ENCODE measurements at regions not wholly inside any gene's neighbourhood (a gene's known extent, or its start where the extent isn't known, plus 50 kb on each side); places are given as distances from the start of the nearest gene placed in this dataset.

DNA sequence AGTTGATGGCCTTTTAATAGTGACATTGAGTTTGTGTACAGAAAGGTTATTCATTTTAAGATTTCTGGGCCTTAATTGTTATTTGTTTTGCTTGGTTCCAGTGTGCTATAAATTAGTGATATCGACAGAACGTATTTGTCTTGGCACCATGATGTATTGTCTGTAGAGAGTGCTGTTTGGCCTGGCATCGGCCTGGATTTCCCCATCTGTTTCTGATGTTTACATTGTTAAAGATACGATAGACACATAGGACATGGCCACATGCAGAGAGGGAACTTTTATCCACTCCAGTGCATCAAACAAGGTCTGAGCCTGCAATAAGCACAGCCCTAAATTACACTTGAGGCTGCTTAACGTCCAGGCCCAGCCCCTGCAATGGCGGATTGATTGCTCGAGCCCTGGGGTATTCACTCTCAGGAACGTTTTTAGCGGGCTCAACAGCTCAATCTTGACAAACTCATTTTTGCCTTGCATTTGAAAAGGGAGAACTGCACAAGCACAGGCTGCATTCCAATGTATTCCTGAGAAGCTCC lies 144.7 kb downstream of the SLC4A3 start:
- no peak for DNase-seq

DNA sequence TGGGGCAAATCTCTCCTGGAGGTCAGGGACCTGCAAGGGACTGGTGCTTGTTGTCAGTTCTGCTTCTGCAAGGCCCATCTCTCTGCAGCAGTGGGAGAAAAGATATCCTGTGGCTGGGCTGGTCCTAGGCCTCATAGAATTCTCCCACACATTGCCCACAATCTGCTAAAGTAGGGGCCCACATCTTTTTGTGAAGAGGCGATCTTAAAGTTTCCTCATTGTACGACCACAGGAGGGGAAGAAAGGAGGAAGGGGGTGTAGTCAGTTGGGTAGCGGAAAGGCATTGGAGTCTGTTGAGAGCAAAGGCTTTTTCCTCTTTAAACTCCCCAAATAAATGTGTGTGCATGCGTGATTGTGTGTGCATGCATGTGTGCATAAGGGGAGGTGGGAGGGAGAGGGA lies 145.3 kb downstream of the SLC4A3 start:
- DNase-seq: no peak

DNA sequence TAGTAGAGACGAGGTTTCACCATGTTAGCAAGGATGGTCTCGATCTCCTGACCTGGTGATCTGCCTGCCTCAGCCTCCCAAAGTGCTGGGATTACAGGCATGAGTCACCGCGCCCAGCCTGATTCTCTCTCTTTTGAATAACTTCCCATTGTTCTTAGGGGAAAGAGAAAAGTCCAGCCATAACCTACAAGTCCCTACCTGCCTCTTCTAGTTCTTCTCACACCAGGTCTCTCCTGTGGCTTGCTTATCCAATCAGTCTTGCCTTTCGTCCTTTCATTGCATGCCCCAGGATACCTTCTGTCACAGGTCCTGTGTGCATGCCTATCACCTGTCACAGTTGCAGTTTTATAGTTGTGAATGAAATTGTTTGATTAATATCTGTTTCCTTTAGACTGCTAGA lies 148.1 kb downstream of the SLC4A3 start:
- no peak for DNase-seq

DNA sequence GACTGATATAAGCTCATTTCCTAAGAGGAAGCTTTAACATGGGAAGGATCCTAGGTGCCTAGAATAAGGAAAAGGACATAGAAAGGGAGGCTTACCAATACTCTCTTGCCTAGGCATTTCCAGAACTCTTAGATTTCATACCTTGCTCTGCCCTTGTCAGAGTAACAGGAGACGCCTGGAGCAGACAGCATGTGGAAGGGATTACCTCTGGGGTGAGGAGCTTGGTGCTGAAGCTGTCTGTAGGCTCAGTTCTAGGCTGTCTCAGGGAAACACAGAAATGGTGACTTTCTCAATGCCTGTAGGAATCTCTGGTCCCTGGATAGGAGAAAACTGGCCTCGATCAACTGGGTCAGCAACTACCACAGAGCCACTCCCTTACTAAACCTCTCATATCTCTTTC lies 150.0 kb downstream of the SLC4A3 start:
- DNase-seq: no peak

DNA sequence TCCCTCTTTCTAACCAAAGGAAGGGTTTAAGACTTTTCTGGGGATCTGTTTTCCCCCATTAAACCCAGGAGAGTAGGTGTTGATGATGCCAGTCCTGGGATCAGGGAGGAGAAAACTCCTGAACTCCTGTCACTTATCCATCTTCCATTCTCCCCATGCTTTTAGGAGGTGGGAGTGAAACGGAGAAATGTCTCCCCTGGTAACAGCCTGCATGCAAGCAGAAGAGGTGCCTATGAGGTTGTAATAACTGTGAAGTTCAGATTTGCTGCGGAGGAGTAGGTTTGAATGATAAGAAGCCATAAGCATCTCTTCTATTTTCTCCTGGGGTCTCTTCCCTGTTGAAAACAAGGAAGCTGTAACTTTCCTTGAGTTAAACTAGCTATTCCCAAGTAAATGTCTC lies 150.8 kb downstream of the SLC4A3 start:
- DNase-seq: no peak

DNA sequence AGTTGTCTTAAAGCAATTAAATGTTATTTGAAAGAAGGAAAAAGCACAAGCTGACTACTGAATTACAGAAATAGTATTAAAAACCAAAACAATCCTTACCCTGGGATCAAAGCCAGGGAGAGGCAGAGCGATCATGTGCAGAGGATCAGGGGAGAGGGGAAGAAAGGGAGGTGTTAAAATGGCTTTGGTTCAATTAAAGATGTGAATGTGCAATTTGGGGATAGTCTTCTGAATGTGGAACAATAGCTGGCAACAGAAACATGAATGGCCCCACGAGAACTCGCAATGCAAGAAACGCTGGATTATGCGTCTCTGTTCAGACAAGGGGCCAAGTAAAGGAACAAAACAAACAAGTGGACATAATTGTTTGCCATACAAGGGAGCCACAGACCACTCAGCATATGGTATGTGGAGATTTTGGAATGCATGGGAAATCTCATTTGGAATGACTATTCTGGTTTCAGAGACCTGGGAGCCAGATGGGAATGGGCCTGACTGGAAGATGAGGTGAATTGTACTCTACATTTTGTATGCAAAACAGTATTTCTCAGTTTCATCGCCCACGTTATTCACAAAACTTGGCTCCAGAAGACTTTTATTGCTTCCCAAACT lies 155.4 kb downstream of the SLC4A3 start:
- DNase-seq: no peak

DNA sequence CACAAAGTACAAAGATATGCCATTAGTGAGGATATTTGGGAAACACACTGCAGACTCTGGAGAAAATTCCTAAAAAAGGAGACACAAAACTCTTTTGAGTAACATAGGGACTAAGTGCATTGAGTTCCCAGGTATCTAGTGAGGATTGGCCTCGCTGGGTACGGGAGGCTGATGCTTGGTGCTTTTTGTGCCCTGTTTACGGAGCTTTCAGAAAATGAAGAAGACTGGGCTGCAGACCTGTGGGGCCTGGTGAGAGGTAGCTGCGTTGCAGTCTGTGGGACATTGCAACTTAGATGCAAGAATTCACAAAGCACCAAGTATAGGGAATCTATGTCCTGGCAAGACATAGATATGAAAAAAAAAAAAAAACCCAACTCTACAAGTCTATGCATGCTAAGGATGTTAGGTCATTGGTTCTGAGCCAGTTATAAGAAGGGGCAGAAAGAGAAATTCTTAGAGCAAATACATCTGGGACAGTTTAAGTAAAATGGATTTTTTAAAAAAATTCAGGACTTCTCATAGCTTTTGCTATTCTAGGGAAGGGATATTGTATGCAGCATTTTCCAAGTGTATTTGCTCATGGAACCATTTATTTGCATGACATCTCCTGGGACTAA lies 156.0 kb downstream of the SLC4A3 start:
- DNase-seq: no peak

DNA sequence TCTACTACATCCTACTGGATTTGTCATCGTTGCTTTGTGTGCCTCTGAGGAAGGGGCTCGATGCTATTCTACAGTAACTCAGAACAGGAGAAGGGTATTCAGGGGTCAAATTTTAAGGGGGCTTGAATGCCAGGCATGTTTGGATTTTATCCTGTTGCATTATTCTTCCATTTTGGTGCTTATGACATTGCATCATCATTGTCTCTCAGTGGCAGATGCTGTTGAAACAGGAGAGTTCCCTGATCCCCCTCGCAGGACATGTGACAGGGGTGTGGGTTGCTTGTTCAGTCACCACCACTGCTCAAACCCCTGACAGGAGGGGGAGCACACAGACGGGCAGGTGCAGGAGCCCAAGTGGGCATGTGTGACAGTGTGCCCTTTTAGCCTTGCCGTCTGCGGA lies 156.7 kb downstream of the SLC4A3 start:
- no peak for DNase-seq

DNA sequence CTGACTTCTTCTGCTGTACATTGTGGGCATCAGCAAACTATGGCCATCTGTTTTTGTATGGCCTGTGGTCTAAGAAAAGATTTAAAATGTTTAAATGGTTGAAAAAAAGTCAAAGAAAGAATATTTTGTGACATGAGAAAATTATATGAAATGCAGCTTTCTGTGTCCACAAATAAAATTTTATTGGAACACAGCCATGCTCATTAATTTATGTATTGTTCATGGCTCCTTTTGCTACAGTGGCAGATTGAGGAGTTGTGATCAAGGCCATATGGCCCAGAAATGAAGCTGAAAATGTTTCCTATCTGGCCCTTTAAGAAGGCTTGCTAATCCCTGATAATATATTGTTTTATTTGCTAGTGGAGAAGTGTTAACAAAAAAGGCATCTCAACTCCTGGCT lies 162.0 kb downstream of the SLC4A3 start:
- DNase-seq: no peak

DNA sequence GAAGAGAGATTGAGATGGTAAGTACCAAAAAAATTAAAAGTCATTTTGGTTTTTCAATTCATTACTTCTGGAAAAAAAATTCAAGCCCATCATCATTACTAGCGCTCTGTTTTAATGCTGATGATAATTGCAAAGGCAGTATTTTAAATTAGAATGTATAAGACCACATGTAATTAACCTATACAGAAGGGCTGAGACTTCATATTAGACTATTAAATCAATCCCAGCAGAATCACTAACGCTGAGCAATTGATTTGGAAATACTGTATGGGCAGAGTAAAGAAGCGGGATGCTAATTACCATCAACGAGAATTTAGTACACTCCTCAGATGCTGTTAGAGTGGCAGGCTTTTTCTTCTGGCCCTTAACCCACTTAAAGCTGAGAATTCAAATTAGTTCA lies 165.0 kb downstream of the SLC4A3 start:
- no peak for DNase-seq

DNA sequence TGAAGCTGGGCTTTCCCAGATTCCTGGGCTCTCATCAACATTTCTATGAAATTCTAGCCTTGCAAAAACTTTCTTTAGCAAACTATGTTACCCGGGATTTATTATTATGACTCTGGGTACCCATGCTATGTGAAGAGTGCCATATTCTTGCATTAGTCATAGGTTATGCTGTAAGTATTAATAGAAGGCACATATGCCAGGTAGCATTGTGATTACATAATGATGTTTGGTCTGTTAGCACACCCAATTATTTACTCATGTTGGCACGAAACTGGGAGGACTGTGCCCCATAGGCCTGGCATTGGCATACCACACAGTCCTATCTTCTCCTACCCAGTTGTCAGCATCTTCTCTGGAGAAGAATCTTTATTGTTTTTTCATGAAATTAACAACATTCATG lies 171.0 kb downstream of the SLC4A3 start:
- DNase-seq: no peak

DNA sequence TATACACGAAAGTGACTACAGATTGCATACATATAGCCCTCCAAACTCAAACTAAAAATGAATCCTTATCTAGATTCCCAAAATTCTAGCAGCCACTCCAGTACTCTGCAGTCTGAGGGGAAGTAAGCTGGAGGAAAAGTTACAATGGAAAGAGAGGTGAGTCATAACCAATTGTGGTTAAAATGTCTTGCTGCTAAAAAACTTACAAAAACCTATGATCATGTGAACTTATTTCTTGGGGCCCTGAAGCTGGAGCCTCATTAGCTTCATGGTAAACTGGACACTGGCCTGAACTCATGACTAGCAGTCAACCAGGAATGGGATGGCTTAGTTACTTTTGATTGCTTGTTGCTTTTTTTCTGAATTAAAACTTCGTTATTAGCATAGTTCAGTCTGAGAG lies 175.9 kb downstream of the SLC4A3 start:
- DNase-seq: no peak

DNA sequence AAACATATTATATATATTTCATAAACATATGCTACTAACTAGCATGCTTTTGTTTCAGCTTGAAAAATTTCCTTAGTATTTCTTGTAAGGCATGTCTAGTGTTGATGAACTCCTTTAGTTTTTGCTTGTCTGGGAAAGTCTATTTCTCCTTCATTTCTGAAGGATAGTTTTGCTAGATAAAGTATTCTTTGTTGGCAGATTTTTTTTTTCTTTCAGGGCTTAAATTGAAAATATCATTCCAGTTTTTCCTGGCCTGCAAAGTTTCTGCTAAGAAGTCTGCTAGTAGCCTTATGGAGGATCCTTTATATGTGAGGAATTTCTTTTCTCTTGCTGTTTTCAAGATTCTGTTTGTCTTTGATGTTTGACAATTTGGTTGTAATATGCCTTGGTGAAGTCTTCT lies 183.5 kb downstream of the SLC4A3 start:
- DNase-seq: no peak

DNA sequence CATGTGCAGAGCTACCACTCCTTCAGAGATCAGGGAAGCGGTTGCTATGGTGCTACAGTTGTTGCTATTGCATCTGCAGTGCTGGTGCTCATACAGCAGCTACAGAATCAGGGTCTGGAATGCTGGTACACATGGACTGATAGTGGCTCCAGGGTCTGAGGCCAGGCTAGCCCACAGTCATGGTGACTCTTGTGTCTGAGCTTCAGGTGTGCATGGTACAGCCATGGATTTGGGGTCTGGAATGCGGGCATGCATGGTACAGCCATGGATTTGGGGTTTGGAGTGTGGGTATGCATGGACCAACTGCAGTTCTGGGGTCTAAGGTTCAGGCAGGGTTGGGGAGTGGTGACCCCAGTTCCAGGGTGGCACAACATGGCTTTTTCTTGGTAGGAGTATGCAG lies 185.2 kb downstream of the SLC4A3 start:
- DNase-seq: no peak

DNA sequence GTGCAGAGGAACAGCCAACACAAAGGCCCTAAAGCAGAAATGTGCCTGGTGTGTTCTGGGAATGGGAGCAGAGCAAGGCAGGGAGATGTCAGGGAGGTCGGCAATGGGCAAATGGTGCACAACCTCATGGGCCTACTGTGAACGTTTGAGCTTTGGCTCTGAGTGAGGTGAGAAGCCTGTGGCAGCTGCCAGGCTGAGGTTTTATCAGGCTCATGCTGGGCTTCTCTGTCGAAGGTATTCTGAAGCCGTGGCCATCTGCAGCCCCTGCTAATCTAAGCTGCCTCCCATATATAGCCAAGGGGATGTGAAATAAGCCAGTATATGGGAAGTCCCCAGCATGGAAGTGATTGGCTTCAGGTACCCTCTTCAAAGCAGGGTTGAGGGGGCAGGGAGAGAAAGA lies 193.3 kb downstream of the SLC4A3 start:
- no peak for DNase-seq

DNA sequence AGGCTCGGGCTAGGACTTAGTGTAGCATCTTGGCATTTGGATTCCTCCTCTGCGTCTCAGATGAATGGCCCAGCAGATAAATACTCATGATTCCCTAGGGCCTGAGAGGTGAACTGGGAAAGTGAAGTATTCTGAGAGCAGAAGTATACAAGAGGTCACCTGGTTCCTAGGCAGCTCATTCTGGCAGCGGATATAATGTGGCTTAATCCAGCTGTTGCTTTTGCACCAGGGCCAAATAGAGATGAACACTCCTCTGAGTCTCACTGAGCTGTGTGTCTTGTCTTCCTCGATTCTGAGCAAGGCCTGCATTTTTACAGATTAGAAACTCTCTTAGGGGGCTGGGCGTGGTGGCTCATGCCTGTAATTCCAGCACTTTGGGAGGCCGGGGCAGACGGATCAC lies 196.1 kb downstream of the SLC4A3 start:
- DNase-seq: no peak

DNA sequence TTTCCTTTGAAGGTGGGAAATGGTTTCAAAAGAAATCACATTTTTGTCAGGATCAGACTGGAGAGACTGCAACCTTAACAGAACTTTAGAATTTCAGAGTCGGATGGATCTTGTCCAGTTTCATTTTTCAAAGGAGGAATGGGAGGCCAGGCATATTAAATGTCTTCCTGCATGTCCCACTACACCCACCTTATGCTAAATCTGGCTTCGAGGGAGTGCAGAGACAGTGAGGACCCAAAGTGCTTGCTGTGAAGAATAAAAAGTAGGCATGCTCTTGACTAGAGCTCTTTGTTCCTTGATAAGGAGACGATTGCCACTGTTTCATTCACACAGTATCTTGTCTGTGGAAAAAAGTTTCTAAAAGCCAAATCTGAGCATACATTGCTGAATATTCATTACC lies 197.6 kb downstream of the SLC4A3 start:
- DNase-seq: no peak

DNA sequence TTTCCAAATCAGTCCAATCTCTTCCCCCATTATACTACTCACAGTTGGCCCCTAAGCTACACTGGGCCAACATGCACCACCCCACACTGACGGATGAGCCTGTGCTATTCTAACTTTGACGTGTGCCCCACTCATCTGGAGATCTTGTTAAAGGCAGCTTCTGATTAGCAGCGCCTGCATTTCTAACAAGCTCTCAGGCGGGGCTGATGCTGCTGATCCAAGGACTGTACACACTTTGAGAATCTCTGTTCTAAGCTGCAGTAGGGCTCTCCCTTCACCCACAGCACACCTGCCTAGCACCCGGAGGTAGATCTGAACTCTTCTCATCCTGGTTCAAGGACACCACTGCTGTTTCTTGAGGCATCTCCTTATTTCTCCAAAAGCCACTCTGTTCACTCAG lies 200.7 kb downstream of the SLC4A3 start:
- no peak for DNase-seq

DNA sequence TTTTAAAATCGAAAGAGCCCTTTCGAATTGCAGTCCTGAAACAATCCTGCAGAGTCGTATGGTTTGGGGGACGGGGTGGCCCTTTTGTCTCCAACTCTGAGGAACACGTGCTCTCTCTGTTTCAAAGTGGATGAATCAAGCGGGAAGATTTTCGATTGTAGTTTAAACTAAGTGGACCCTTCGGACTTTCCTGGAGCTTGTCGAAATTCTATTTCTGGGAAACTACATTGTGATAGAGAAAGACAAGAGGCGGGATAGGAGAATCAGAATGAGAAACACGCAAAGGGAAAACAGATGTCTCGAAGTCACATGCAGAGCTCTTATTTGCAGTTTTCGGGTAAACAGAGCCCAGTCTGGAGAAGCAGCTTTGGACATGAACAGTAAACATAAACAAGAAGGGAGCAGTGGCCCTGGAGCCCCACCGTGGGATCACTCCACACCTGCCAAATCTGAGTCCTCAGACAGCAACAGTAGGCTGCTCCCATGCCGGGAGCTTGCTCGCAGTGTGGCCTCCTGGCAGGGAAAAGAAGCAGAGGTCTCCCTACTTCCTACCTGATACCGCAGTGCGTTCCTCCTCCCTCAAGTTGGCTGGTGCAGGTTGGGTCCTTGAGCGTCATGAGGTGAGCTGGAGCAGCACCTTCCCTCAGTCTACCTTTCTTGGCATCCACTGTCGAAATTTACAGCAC lies 202.4 kb downstream of the SLC4A3 start:
- DNase-seq: no peak

DNA sequence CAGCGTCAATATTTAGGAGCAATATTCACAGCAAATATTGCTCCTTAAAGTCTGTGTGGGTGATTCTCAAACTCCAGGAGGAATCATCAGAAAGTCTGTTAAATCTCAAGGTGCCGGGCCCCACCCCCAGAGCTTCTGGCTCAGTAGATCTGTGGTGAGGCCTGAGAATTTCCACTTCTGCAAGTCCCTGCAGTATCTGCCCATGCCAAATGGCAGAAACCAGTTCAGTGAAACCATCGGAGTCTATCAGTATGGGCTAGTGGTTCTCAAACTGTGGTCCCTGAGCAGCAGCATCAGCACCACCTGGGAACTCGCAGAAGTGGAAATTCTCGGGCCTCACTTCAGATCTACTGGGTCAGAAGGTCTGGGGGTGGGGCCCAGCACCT lies 202.9 kb downstream of the SLC4A3 start:
- no peak for DNase-seq

DNA sequence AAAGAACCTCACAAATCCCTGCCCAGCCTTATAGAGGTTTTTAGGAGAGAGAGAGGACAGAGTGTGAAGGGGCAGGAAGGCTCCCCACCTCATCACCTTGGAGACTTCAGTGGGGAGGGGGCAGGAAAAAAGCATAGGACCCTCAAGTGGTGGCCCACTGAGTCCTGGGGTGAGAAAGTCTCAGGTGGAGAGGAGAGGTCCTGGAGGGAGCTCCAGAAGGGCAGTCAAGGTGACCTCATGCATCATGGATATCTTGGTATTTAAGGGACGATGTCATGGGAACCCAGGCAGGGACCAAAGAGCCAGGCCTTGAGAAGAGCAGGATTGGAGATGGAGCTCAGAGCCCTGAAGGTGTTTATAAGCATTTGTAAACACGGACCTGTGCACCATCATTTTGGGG lies 204.5 kb downstream of the SLC4A3 start:
- DNase-seq: no peak

DNA sequence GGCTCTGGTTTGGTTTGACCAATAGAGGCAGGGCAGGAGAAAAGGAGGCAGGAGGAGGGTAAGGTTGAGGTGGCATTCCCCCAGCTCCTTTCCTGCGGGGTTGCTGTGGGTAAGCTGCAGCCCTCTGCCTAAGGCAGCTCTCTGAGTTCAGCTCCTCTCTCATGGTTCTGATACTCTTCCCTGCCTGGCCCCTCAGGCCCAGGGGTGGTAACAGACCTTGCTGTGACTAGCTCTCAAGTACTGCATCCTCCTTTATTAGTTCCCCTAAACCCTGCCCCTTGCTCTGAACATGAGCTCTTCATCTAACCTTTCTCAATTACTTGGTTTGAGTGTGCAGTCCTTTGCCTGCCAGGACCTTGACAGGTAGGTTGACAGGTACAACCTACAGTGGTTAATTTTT lies 205.5 kb downstream of the SLC4A3 start:
- DNase-seq: no peak

DNA sequence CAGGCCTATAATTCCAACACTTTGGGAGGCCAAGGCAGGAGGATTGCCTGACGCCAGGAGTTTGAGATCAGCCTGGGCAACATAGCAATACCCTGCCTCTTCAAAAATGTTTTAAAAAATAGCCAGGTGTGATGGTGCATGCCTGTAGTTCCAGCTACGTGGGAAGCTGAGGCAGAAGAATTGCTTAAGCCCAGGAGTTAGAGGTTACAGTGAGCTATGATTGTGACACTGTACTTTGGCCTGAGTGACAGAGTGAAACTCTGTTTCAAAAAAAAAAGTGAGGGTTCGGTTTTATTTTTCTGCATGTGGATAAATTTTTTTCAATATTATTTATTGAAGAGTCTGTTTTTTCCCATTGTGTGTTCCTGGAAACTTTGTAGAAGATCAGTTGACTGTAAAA lies 208.1 kb downstream of the SLC4A3 start:
- DNase-seq: no peak

DNA sequence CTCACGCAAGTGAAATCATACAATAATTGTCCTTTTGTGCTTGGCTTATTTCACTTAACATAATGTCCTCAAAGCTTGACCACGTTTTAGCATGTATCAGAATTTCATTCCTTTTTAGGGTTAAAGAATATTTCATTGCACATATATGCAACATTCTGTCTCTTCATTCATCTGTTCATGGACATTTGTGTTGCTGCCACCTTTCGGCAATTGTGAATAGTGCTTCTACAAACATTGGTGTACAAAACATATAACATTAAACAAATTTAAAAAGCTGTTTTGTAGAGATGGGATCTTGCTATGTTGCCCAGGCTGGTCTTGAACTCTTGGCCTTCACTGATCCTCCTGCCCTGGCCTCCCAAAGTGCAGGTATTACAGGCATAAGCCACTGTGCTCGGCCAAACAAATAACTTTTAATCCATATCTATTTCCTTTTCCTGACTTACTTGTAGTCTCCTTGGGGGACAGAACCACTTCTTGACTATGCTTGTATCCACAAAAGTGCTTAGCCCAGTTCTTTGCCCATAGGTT lies 209.3 kb downstream of the SLC4A3 start:
- DNase-seq: no peak

Data from effector CD8-positive, alpha-beta T cell (primary cell).